IMR-90 (cell line): ENCODE measurements at regions not wholly inside any gene's neighbourhood (a gene's known extent, or its start where the extent isn't known, plus 50 kb on each side); places are given as distances from the start of the nearest gene placed in this dataset.

Experiments used
- ATAC-seq: fragments of 200-7000 bp; cut with Tn5 transposase; 2 replicates; pipeline ENCODE4 v1.9.1; 2020; ENCODE audit warnings: low read depth, mild to moderate bottlenecking, moderate library complexity
- BruUV-seq: library from RNA; stranded (reverse); fragments of 400-500 nt; replicated peaks from 2 replicates; lab custom pipeline; 2021; lab: Mats Ljungman, UMichigan
- CTCF ChIA-PET: fragments of 300-600 bp; formaldehyde crosslinking; extraction: SDS; loops from one replicate; lab custom pipeline; 2021; ENCODE audit warnings: antibody characterized with exemption; lab: Yijun Ruan, JAX
- POLR2A ChIA-PET: fragments of 300-600 bp; sonication (Branson Sonifier 250); formaldehyde crosslinking; loops from one replicate; lab custom pipeline; 2022; ENCODE audit warnings: antibody characterized with exemption; ENCODE audit not compliant: unreplicated experiment; lab: Charles Lee
- DNase-seq: peaks from one replicate; pipeline ENCODE4 v3.0.0; 2013
- H2AFZ ChIP-seq: replicated peaks from 2 replicates; pipeline ENCODE3; 2013; ENCODE audit warnings: low read length, mild to moderate bottlenecking; ENCODE audit not compliant: poor library complexity
- H2AK5ac ChIP-seq: 2 replicates; pipeline ENCODE4 v1.6.1; 2013; ENCODE audit warnings: low read depth, low read length, inconsistent platforms
- H2AK9ac ChIP-seq: replicated peaks from 2 replicates; pipeline ENCODE3; 2013; ENCODE audit warnings: mild to moderate bottlenecking, low read depth, low read length, moderate library complexity; ENCODE audit not compliant: poor library complexity
- H2BK120ac ChIP-seq: 2 replicates; pipeline ENCODE4 v1.6.1; 2013; ENCODE audit warnings: low read depth, low read length, inconsistent platforms
- H2BK15ac ChIP-seq: 3 replicates; pipeline ENCODE4 v1.6.1; 2013; ENCODE audit warnings: low read depth, low read length, inconsistent platforms
- H2BK20ac ChIP-seq: 2 replicates; pipeline ENCODE4 v1.6.1; 2013; ENCODE audit warnings: low read depth, mild to moderate bottlenecking, inconsistent platforms, low read length, moderate library complexity
- H2BK5ac ChIP-seq: 2 replicates; pipeline ENCODE4 v1.6.1; 2013; ENCODE audit warnings: mild to moderate bottlenecking, low read depth, low read length, inconsistent platforms; ENCODE audit not compliant: poor library complexity, severe bottlenecking
- H3K14ac ChIP-seq: replicated peaks from 2 replicates; pipeline ENCODE4 v1.6.1; 2013; ENCODE audit warnings: low read depth, low read length, inconsistent platforms
- H3K18ac ChIP-seq: 2 replicates; pipeline ENCODE4 v1.6.1; 2013; ENCODE audit warnings: low read depth, low read length, control low read depth
- H3K23ac ChIP-seq: 2 replicates; pipeline ENCODE4 v1.6.1; 2013; ENCODE audit warnings: low read depth, low read length, inconsistent platforms
- H3K27ac ChIP-seq: 2 replicates; pipeline ENCODE4 v1.5.1; 2013; ENCODE audit warnings: mild to moderate bottlenecking, control low read depth, low read length; ENCODE audit not compliant: insufficient read depth
- H3K27me3 ChIP-seq: 2 replicates; pipeline ENCODE4 v1.6.1; 2013; ENCODE audit warnings: low read length; ENCODE audit not compliant: control insufficient read depth, insufficient read depth
- H3K36me3 ChIP-seq: 2 replicates; pipeline ENCODE4 v1.6.1; 2013; ENCODE audit warnings: low read length, mixed read lengths; ENCODE audit not compliant: control insufficient read depth, insufficient read depth
- H3K4ac ChIP-seq: 2 replicates; pipeline ENCODE4 v1.6.1; 2013; ENCODE audit warnings: low read depth, low read length, inconsistent platforms
- H3K4me1 ChIP-seq: 2 replicates; pipeline ENCODE4 v1.6.1; 2013; ENCODE audit warnings: low read length, mixed read lengths; ENCODE audit not compliant: control insufficient read depth, insufficient read depth
- H3K4me2 ChIP-seq: 2 replicates; pipeline ENCODE4 v1.6.1; 2013; ENCODE audit warnings: low read depth, mild to moderate bottlenecking, control low read depth, low read length, moderate library complexity
- H3K4me3 ChIP-seq: 2 replicates; pipeline ENCODE4 v1.5.1; 2013; ENCODE audit warnings: low read depth, mild to moderate bottlenecking, control low read depth, low read length, moderate library complexity; ENCODE audit not compliant: insufficient read depth
- H3K56ac ChIP-seq: 2 replicates; pipeline ENCODE4 v1.6.1; 2013; ENCODE audit warnings: low read length, inconsistent platforms; ENCODE audit not compliant: insufficient read depth; ENCODE audit errors: extremely low read depth
- H3K79me1 ChIP-seq, 2 experiments: 2 replicates each; pipeline ENCODE4 v1.6.1; 2013; ENCODE audit warnings: low read length in 2 of 2, inconsistent platforms in 1 of 2, low read depth in 1 of 2
- H3K9ac ChIP-seq: 2 replicates; pipeline ENCODE4 v1.6.1; 2013; ENCODE audit warnings: low read depth, low read length, control low read depth
- H3K9me1 ChIP-seq: 2 replicates; pipeline ENCODE4 v1.6.1; 2013; ENCODE audit warnings: low read length, inconsistent platforms; ENCODE audit not compliant: insufficient read depth
- H3K9me3 ChIP-seq: 2 replicates; pipeline ENCODE4 v1.6.1; 2013; ENCODE audit warnings: low read length; ENCODE audit not compliant: control insufficient read depth, insufficient read depth
- H4K20me1 ChIP-seq: 2 replicates; pipeline ENCODE4 v1.6.1; 2013; ENCODE audit warnings: low read length, inconsistent platforms; ENCODE audit not compliant: insufficient read depth
- H4K5ac ChIP-seq: 2 replicates; pipeline ENCODE4 v1.6.1; 2013; ENCODE audit warnings: mild to moderate bottlenecking, low read depth, low read length, control low read depth
- H4K8ac ChIP-seq, 2 experiments: 2 replicates each; pipeline ENCODE4 v1.6.1; 2013; ENCODE audit warnings: low read depth in 2 of 2, low read length in 2 of 2, control low read depth in 1 of 2, inconsistent platforms in 1 of 2
- H4K91ac ChIP-seq: 2 replicates; pipeline ENCODE4 v1.6.1; 2013; ENCODE audit warnings: low read depth, low read length, inconsistent platforms; ENCODE audit not compliant: insufficient read depth
- CEBPB ChIP-seq: IDR thresholded peaks from 2 replicates; pipeline ENCODE4 v1.6.1; 2012; ENCODE audit warnings: low read depth, low read length, improper control_type of control experiment
- FOS ChIP-seq: fragments of 150-350 bp; IDR thresholded peaks from 2 replicates; pipeline ENCODE4 v1.6.1; 2016; ENCODE audit warnings: low read depth, low read length
- MXI1 ChIP-seq: IDR thresholded peaks from 2 replicates; pipeline ENCODE4 v1.6.1; 2012; ENCODE audit warnings: low read depth, mild to moderate bottlenecking, low read length, moderate library complexity, borderline replicate concordance
- RFX5 ChIP-seq: IDR thresholded peaks from 2 replicates; pipeline ENCODE4 v1.8.0; 2012; ENCODE audit warnings: low read depth, mild to moderate bottlenecking, low read length, moderate library complexity
- WGBS, 2 experiments: methylation state at CpG; one replicate each; pipeline versions ENCODE4 v1.1.5 to v1.1.7; 2013; ENCODE audit warnings: missing lambda C conversion rate in 2 of 2; ENCODE audit not compliant: insufficient read length in 1 of 2; ENCODE audit errors: extremely low coverage in 2 of 2; 5-methylcytosine and 5-hydroxymethylcytosine counted together
- dilution Hi-C: fragments of 300-500 bp; cut with HindIII; formaldehyde crosslinking; loops from one replicate; pipeline ENCODE4 v1.14.3; 2018; ENCODE audit warnings: low sequenced_read_pairs; ENCODE audit not compliant: unreplicated experiment
- in situ Hi-C: fragments of 300-500 bp; cut with MboI; formaldehyde crosslinking; loops from 3 replicates; pipeline ENCODE4 v1.14.3; 2019; ENCODE audit warnings: low sequenced_read_pairs, inconsistent platforms, mixed read lengths
- intact Hi-C: fragments of 100-400 bp; cut with micrococcal nuclease; formaldehyde crosslinking; loops from 2 replicates; pipeline ENCODE4 v1.10.0; 2022
- TF ChIP-seq, protein P1 (sequence below): fragments of 150-350 bp; IDR thresholded peaks from 2 replicates; pipeline ENCODE4 v1.6.1; 2017; ENCODE audit warnings: mild to moderate bottlenecking, antibody characterized with exemption, low read length, low read depth
- TF ChIP-seq, protein P2 (sequence below): fragments of 150-350 bp; IDR thresholded peaks from 2 replicates; pipeline ENCODE4 v1.6.1; 2016; ENCODE audit warnings: low read depth, mild to moderate bottlenecking, low read length, moderate library complexity, borderline replicate concordance

DNA sequence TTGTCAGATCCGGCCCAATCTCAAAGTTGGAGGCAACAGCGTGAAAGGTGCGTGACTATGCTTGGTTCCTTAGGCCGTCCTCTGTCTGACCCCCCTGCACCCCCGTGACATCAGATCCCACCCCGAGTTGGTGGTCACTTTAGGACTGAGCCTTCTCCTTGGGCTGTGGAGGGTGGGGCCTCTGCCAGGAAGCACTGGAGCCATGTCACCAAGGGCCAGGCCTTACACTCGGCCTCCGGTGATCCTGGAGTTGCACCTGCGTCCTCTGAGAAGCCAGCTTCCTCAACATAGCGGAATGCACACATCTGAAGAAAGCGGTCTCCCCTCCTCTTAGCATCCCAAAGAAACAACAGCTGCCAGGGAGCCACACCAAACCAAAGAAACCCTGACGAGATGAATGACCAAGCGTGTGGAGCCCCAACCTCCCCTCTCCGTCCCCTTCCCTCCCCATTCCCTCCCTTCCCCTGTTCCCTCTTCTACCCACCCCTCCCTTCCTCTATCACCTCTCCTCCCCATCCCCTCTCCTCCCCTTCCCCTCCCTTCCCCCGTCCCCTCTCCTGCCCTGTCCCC, 182.6 kb downstream of the TTLL2 start:
- H3K18ac ChIP-seq: no peak overlapping the region
- ChIA-PET POLR2A (no interaction called here), CTCF (no interaction called here)
- no peak overlapping the region for H2BK120ac ChIP-seq
- H3K9ac ChIP-seq: no peak overlapping the region
- 81% methylated on average over 4 of the region's 15 CpGs; no CpG with 5 or more reads in 1 of the 2 experiments for WGBS, 2 experiments
- intact Hi-C loops: loop anchor here (2.0 kb wide), 1 partner anchor 41 kb away; no protein-coding TSS in a partner anchor
- no peak overlapping the region for H3K23ac ChIP-seq
- H3K56ac ChIP-seq: no peak overlapping the region
- H2AK5ac ChIP-seq: no peak overlapping the region
- no peak overlapping the region for H4K91ac ChIP-seq
- no peaks in the 10 kb centered on the region for H3K36me3 ChIP-seq
- no peak overlapping the region for H2BK5ac ChIP-seq
- no peak overlapping the region for H3K4me2 ChIP-seq
- DNase-seq (no peak), ATAC-seq (no peak)
- no peaks in the 10 kb centered on the region for H3K9me1 ChIP-seq
- H3K14ac ChIP-seq: no peak overlapping the region
- no TSS peak for BruUV-seq
- no peaks in the 10 kb centered on the region for H3K27me3 ChIP-seq
- H3K4me1 ChIP-seq: no peaks in the 10 kb centered on the region
- TF ChIP-seq, protein P1, sequence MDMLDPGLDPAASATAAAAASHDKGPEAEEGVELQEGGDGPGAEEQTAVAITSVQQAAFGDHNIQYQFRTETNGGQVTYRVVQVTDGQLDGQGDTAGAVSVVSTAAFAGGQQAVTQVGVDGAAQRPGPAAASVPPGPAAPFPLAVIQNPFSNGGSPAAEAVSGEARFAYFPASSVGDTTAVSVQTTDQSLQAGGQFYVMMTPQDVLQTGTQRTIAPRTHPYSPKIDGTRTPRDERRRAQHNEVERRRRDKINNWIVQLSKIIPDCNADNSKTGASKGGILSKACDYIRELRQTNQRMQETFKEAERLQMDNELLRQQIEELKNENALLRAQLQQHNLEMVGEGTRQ: no peak
- TF ChIP-seq FOS (no peak), MXI1 (no peak), CEBPB (no peak), RFX5 (no peak)
- TF ChIP-seq, protein P2, sequence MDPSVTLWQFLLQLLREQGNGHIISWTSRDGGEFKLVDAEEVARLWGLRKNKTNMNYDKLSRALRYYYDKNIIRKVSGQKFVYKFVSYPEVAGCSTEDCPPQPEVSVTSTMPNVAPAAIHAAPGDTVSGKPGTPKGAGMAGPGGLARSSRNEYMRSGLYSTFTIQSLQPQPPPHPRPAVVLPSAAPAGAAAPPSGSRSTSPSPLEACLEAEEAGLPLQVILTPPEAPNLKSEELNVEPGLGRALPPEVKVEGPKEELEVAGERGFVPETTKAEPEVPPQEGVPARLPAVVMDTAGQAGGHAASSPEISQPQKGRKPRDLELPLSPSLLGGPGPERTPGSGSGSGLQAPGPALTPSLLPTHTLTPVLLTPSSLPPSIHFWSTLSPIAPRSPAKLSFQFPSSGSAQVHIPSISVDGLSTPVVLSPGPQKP: no peak
- no peaks in the 10 kb centered on the region for H4K20me1 ChIP-seq
- dilution Hi-C loops: no loop called here
- no peak overlapping the region for H2AK9ac ChIP-seq
- H2AFZ ChIP-seq: no peak overlapping the region
- H3K4me3 ChIP-seq: no peak overlapping the region
- H3K79me1 ChIP-seq: no peaks in the 10 kb centered on the region
- H4K8ac ChIP-seq: no peak overlapping the region
- H3K27ac ChIP-seq: no peak overlapping the region
- H2BK15ac ChIP-seq: no peak overlapping the region
- H3K4ac ChIP-seq: no peak overlapping the region
- in situ Hi-C loops: no loop called here
- peaks cover 48% of the 10 kb centered on the region for H3K9me3 ChIP-seq
- H4K5ac ChIP-seq: no peak overlapping the region
- no peak overlapping the region for H2BK20ac ChIP-seq
